WTC11 (cell line): ENCODE measurements at regions not wholly inside any gene's neighbourhood (a gene's known extent, or its start where the extent isn't known, plus 50 kb on each side); places are given as distances from the start of the nearest gene placed in this dataset.

Experiments
- ATAC-seq: fragments of 200-7000 bp; cut with Tn5 transposase; 2 replicates; pipeline ENCODE4 v1.10.0; 2021; ENCODE audit warnings: mild to moderate bottlenecking, moderate library complexity
- CTCF ChIA-PET: fragments of 300-600 bp; sonication (Branson Sonifier 250); formaldehyde crosslinking; loops from one replicate; lab custom pipeline; 2021; ENCODE audit warnings: antibody characterized with exemption; lab: Charles Lee
- POLR2A ChIA-PET: fragments of 350-600 bp; sonication (Branson Sonifier 250); formaldehyde crosslinking; loops from one replicate; lab custom pipeline; 2021; ENCODE audit warnings: antibody characterized with exemption; lab: Charles Lee
- DNase-seq: peaks from one replicate; pipeline ENCODE4 v3.0.0; 2021; ENCODE audit warnings: low spot score
- H3K27ac Mint-ChIP-seq: 2 replicates; pipeline ENCODE4 v1.8.0; 2021; ENCODE audit warnings: mixed read lengths
- H3K27me3 Mint-ChIP-seq: 2 replicates; pipeline ENCODE4 v1.8.0; 2021; ENCODE audit warnings: low read depth, mild to moderate bottlenecking, moderate library complexity, mixed read lengths
- H3K36me3 Mint-ChIP-seq: 2 replicates; pipeline ENCODE4 v1.8.0; 2021; ENCODE audit warnings: mixed read lengths
- H3K4me1 Mint-ChIP-seq: 2 replicates; pipeline ENCODE4 v1.8.0; 2022; ENCODE audit warnings: mixed read lengths
- H3K4me3 Mint-ChIP-seq: 2 replicates; pipeline ENCODE4 v1.8.0; 2021; ENCODE audit warnings: mild to moderate bottlenecking, moderate library complexity, mixed read lengths
- H3K9me3 Mint-ChIP-seq: 2 replicates; pipeline ENCODE4 v1.8.0; 2021; ENCODE audit warnings: mixed read lengths
- ATF3 ChIP-seq: sonication (generic); formaldehyde crosslinking; conservative IDR thresholded peaks from 2 replicates; pipeline ENCODE4 v1.8.1; 2022; ENCODE audit warnings: mild to moderate bottlenecking, missing genetic modification reagents
- ATF6 ChIP-seq: sonication (generic); formaldehyde crosslinking; IDR thresholded peaks from 2 replicates; pipeline ENCODE4 v1.8.1; 2023; ENCODE audit warnings: mild to moderate bottlenecking, missing genetic modification reagents
- CREM ChIP-seq: sonication (generic); formaldehyde crosslinking; IDR thresholded peaks from 2 replicates; pipeline ENCODE4 v1.8.1; 2022; ENCODE audit warnings: mild to moderate bottlenecking, missing genetic modification reagents, moderate library complexity
- GABPB1 ChIP-seq: sonication (generic); formaldehyde crosslinking; IDR thresholded peaks from 2 replicates; pipeline ENCODE4 v1.8.1; 2023; ENCODE audit warnings: mild to moderate bottlenecking, missing genetic modification reagents
- JAZF1 ChIP-seq: fragments of 250-450 bp; sonication (Bioruptor Pico); IDR thresholded peaks from 2 replicates; pipeline ENCODE4 v1.9.0; 2021; ENCODE audit warnings: moderate library complexity, mild to moderate bottlenecking, inconsistent platforms
- JUN ChIP-seq: sonication (generic); formaldehyde crosslinking; IDR thresholded peaks from 2 replicates; pipeline ENCODE4 v1.8.0; 2023; ENCODE audit warnings: mild to moderate bottlenecking, missing genetic modification reagents
- KAT7 ChIP-seq: sonication (generic); formaldehyde crosslinking; IDR thresholded peaks from 2 replicates; pipeline ENCODE4 v1.8.1; 2023; ENCODE audit warnings: missing genetic modification reagents, mild to moderate bottlenecking, borderline replicate concordance
- MAX ChIP-seq: sonication (generic); formaldehyde crosslinking; IDR thresholded peaks from 2 replicates; pipeline ENCODE4 v1.8.0; 2022; ENCODE audit warnings: mild to moderate bottlenecking, missing genetic modification reagents
- MYBL2 ChIP-seq: sonication (generic); formaldehyde crosslinking; IDR thresholded peaks from 2 replicates; pipeline ENCODE4 v1.8.1; 2023; ENCODE audit warnings: mild to moderate bottlenecking, moderate library complexity, missing genetic modification reagents
- NR2C2 ChIP-seq: sonication (generic); formaldehyde crosslinking; IDR thresholded peaks from 2 replicates; pipeline ENCODE4 v1.8.0; 2022; ENCODE audit warnings: mild to moderate bottlenecking, missing genetic modification reagents
- PRDM15 ChIP-seq: sonication (generic); formaldehyde crosslinking; IDR thresholded peaks from 2 replicates; pipeline ENCODE4 v1.8.0; 2022; ENCODE audit warnings: missing genetic modification reagents
- RORB ChIP-seq: fragments of 250-450 bp; sonication (Bioruptor Pico); IDR thresholded peaks from 2 replicates; pipeline ENCODE4 v1.9.0; 2021; ENCODE audit warnings: mild to moderate bottlenecking
- SMAD3 ChIP-seq: sonication (generic); formaldehyde crosslinking; IDR thresholded peaks from 2 replicates; pipeline ENCODE4 v1.8.0; 2022; ENCODE audit warnings: missing genetic modification reagents, mild to moderate bottlenecking, borderline replicate concordance
- ZBTB43 ChIP-seq: sonication (generic); formaldehyde crosslinking; IDR thresholded peaks from 2 replicates; pipeline ENCODE4 v1.8.1; 2023; ENCODE audit warnings: mild to moderate bottlenecking, missing genetic modification reagents
- ZNF121 ChIP-seq: sonication (generic); formaldehyde crosslinking; IDR thresholded peaks from 2 replicates; pipeline ENCODE4 v1.8.0; 2023; ENCODE audit warnings: missing genetic modification reagents
- ZNF219 ChIP-seq: sonication (generic); formaldehyde crosslinking; IDR thresholded peaks from 2 replicates; pipeline ENCODE4 v1.8.0; 2023; ENCODE audit warnings: missing genetic modification reagents, mild to moderate bottlenecking, borderline replicate concordance
- ZNF281 ChIP-seq: sonication (generic); formaldehyde crosslinking; IDR thresholded peaks from 2 replicates; pipeline ENCODE4 v1.8.0; 2023; ENCODE audit warnings: mild to moderate bottlenecking, missing genetic modification reagents
- ZNF423 ChIP-seq: fragments of 250-450 bp; sonication (Bioruptor Pico); IDR thresholded peaks from 2 replicates; pipeline ENCODE4 v2.1.2; 2022; ENCODE audit warnings: mild to moderate bottlenecking, moderate library complexity
- TF ChIP-seq, protein P1 (sequence below): sonication (generic); formaldehyde crosslinking; IDR thresholded peaks from 2 replicates; pipeline ENCODE4 v1.8.1; 2022; ENCODE audit warnings: mild to moderate bottlenecking, missing genetic modification reagents, moderate library complexity, borderline replicate concordance
- TF ChIP-seq, protein P2 (sequence below): fragments of 250-450 bp; sonication (Bioruptor Pico); IDR thresholded peaks from 2 replicates; pipeline ENCODE4 v1.9.0; 2021; ENCODE audit warnings: mild to moderate bottlenecking
- TF ChIP-seq, protein P3 (sequence below): sonication (generic); formaldehyde crosslinking; IDR thresholded peaks from 2 replicates; pipeline ENCODE4 v1.8.0; 2022; ENCODE audit warnings: mild to moderate bottlenecking, missing genetic modification reagents

GRCh38 chr12:66043035-66043434, 87.5 kb downstream of the LLPH start (continued):
- TF ChIP-seq ZNF281 (CRISPR knock-in tag) (no peak), GABPB1 (CRISPR knock-in tag) (no peak), JUN (CRISPR knock-in tag) (no peak), KAT7 (no peak), ATF3 (CRISPR knock-in tag) (no peak), CREM (no peak), RORB (no peak)
- TF ChIP-seq, protein P1, sequence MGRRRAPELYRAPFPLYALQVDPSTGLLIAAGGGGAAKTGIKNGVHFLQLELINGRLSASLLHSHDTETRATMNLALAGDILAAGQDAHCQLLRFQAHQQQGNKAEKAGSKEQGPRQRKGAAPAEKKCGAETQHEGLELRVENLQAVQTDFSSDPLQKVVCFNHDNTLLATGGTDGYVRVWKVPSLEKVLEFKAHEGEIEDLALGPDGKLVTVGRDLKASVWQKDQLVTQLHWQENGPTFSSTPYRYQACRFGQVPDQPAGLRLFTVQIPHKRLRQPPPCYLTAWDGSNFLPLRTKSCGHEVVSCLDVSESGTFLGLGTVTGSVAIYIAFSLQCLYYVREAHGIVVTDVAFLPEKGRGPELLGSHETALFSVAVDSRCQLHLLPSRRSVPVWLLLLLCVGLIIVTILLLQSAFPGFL (CRISPR knock-in tag) = no peak
- TF ChIP-seq, all 79 proteins: peak for 0

GRCh38 chr12:66041651-66042363, 88.7 kb downstream of the LLPH start:
- H3K36me3 Mint-ChIP-seq = no peaks in the 10 kb centered on the region
- ChIA-PET CTCF (no interaction called here), POLR2A (interaction anchor here (0.6 kb wide), 1 partner anchor 45 kb away, joined by 3 read pairs; no protein-coding TSS in a partner anchor)
- peaks cover 12% of the 10 kb centered on the region for H3K4me1 Mint-ChIP-seq
- no peak overlapping the region for H3K4me3 Mint-ChIP-seq
- ATAC-seq (no peak), DNase-seq (no peak)
- no peaks in the 10 kb centered on the region for H3K27me3 Mint-ChIP-seq
- H3K9me3 Mint-ChIP-seq = no peaks in the 10 kb centered on the region
- no peak overlapping the region for H3K27ac Mint-ChIP-seq
- TF ChIP-seq ZNF219 (no peak), SMAD3 (CRISPR knock-in tag) (no peak), ZNF423 (CRISPR knock-in tag) (no peak), MYBL2 (CRISPR knock-in tag) (no peak), MAX (CRISPR knock-in tag) (no peak), ZNF121 (CRISPR knock-in tag) (no peak), PRDM15 (no peak), NR2C2 (CRISPR knock-in tag) (no peak), ATF6 (CRISPR knock-in tag) (no peak), JAZF1 (no peak), ZBTB43 (no peak)
- TF ChIP-seq, protein P2, sequence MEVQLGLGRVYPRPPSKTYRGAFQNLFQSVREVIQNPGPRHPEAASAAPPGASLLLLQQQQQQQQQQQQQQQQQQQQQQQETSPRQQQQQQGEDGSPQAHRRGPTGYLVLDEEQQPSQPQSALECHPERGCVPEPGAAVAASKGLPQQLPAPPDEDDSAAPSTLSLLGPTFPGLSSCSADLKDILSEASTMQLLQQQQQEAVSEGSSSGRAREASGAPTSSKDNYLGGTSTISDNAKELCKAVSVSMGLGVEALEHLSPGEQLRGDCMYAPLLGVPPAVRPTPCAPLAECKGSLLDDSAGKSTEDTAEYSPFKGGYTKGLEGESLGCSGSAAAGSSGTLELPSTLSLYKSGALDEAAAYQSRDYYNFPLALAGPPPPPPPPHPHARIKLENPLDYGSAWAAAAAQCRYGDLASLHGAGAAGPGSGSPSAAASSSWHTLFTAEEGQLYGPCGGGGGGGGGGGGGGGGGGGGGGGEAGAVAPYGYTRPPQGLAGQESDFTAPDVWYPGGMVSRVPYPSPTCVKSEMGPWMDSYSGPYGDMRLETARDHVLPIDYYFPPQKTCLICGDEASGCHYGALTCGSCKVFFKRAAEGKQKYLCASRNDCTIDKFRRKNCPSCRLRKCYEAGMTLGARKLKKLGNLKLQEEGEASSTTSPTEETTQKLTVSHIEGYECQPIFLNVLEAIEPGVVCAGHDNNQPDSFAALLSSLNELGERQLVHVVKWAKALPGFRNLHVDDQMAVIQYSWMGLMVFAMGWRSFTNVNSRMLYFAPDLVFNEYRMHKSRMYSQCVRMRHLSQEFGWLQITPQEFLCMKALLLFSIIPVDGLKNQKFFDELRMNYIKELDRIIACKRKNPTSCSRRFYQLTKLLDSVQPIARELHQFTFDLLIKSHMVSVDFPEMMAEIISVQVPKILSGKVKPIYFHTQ (CRISPR knock-in tag) = no peak
- TF ChIP-seq, protein P3, sequence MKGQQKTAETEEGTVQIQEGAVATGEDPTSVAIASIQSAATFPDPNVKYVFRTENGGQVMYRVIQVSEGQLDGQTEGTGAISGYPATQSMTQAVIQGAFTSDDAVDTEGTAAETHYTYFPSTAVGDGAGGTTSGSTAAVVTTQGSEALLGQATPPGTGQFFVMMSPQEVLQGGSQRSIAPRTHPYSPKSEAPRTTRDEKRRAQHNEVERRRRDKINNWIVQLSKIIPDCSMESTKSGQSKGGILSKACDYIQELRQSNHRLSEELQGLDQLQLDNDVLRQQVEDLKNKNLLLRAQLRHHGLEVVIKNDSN (CRISPR knock-in tag) = no peak
